ENCODE measurements at regions not wholly inside any gene's neighbourhood (a gene's known extent, or its start where the extent isn't known, plus 50 kb on each side); places are given as distances from the start of the nearest gene placed in this dataset.

- TF ChIP-seq RFX5 (IDR thresholded peaks at IDR 0.05; ENCODE audit: low read depth, low read length) (no peak), CTCF (conservative IDR thresholded peaks at IDR 0.05; ENCODE audit: low read depth, low read length) (no peak), POLR2A (IDR thresholded peaks at IDR 0.05; ENCODE audit: low read depth, low read length) (no peak)
Measured at GRCh38 chr10:8705415-8705814, 650.9 kb downstream of the GATA3 start.

All from IMR-90 (cell line).